GM18870 (cell line): ENCODE measurements at regions not wholly inside any gene's neighbourhood (a gene's known extent, or its start where the extent isn't known, plus 50 kb on each side); places are given as distances from the start of the nearest gene placed in this dataset.

ENCODE experiments used
- ATAC-seq: cut with Tn5 transposase; IDR thresholded peaks from one replicate; pipeline ENCODE4 v1.9.1; 2021; ENCODE audit warnings: moderate library complexity; ENCODE audit not compliant: unreplicated experiment

- no peak for ATAC-seq
Observed at GRCh38 chr9:116003397-116003796, 150.2 kb upstream of the PAPPA start.

DNA sequence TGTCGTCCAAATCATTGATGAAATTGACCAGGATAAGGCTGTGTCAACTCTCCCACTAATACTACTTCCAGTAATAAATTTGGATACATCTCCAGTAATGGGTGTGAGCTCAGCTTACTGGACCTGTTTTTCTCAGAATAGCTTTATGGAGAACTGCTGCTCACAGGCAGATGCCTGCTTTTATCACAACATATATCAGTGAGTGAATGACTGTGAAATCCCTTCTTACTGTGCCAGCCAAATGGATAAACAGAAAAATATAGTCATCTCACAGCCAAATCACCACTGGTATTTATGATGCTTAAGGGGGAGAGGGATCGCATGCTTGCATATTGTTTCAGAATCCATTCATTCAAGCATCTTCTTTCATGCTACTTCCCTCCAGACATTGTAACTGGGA, 148.4 kb upstream of the PAPPA start:
- no peak for ATAC-seq

GRCh38 chr9:116007824-116008223, 145.8 kb upstream of the PAPPA start:
- ATAC-seq: no peak

DNA sequence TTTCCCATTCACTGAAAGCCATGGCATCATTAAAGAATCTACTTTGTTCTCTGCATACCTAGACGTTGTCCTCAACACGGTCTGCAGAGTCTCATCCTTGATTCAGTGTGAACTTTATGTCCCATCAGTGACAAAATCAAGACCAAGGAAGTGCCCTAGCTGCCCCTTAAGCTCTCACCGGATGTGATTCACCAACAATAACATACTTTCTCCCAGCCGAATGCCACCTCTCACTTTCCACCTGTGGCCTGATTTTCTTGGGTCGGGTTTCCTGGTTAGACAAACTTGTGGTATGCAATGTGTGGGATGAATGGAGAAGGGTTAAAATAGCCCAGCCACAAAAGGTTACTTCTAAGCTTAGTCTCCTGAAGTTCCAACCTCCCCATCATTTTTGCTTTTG, 145.3 kb upstream of the PAPPA start:
- ATAC-seq: no peak

GRCh38 chr9:116009420-116009819, 144.2 kb upstream of the PAPPA start:
- ATAC-seq: no peak

DNA sequence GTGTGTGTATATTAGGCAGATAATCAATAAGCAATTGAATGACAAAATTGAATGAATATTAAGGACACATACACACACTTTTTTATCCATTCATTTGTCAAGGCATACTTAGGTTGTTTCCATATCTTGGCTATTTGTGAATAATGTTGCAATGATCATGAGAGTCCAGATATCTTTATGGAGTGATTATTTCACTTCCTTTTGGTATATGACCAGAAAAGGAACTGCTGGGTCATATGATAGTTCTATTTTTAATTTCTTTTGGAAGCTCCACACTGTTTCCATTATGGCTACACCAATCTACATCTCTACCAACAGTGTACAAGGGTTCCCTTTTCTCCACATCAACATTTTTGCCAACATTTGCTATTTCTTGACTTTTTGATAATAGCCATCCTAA, 137.7 kb upstream of the PAPPA start:
- no peak for ATAC-seq

DNA sequence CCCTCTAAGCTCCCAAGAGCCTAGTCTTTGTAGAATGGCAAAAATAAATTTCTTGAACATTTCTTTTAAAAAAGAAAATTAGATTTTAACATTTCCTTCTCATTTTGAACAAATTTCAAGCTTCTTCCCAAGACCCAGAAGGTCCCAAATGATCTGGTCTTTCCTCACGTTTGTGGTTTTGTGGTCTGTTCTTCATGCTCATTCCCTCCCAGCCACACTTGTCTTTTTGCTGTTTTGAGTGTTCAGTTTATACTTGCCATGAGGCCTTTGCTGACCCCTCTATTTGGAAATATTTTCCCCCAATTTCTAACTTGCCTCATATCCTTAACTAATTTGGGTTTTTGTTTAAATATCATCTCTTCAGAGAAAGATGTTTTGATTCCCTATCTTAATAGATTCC, 133.4 kb upstream of the PAPPA start:
- no peak for ATAC-seq

GRCh38 chr9:116020801-116021200, 132.8 kb upstream of the PAPPA start:
- no peak for ATAC-seq

DNA sequence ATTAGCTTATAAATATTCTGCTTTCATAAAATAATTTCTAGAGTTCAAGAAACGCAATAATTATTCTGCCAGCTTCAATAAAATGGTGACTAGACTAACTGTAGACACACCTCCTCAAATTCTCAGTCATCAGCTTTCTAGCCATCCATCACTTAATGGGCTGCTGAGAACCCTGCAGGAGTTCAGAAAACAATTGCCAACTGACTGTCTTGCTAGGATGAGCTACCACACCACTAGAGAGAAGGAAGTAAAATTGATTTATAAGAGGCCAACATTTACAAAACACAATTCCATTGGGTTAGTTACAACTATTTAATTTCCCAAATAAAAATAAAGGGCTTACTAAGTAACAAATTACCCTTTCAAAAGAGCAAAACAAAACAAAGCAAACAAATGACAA, 126.5 kb upstream of the PAPPA start:
- no peak for ATAC-seq

GRCh38 chr9:116027511-116027910, 126.1 kb upstream of the PAPPA start:
- no peak for ATAC-seq

DNA sequence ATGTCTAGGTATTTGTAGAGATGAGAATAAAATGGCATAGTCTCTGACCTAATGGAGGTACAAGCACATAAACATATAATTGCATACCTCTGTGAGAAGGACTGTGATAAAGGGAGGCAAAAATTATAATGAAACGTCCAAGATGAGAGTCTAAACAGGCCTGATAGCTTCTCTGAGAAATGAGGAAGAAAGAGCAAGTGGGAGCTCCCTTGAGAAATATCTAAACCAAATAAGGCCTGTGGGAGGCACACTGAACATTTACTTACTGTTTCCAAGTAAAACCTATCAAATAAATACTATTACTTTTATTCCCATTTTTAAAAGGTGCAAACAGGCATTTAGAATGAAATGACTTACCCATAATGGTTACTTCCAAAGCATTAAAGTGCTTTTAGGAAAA, 125.6 kb upstream of the PAPPA start:
- ATAC-seq: no peak

- ATAC-seq: no peak
Observed at GRCh38 chr9:116030517-116030916, 123.1 kb upstream of the PAPPA start.

DNA sequence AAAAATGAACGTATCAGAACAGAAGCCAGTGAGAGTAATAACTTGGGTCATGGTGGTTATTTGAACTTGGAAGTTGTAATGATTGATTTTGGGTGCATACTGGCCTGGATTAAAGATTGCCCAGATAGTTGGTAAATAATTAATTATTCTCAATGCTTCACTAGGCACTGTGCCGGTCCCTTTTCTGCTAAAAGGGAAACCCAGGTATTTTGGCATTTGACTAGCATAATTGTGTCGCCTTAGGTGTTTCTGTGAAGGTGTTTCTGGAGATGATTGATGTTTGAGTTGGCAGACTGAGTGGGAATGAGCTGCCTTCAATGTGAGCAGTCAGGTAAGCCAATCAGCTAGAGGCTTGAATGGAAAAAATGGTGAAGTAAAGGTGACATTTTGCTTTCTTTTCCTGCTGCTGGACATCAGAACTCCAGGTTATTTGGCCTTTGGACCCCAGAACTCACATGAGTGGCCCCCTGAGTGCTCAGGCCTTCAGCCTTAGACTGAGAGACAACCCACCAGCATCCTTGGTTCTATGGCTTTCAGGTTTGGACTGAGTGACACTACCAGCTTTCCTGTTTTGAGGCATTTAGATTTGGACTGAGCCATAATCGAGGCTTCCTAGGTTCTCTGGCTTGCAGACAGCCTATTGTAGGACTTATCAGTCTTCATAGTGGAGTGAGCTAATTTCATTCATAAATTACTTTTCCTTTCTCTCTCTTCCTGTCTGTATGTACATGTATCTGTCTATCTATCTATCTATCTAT, 120.7 kb upstream of the PAPPA start:
- ATAC-seq: no peak

GRCh38 chr9:116039312-116039711, 114.3 kb upstream of the PAPPA start:
- ATAC-seq: no peak

DNA sequence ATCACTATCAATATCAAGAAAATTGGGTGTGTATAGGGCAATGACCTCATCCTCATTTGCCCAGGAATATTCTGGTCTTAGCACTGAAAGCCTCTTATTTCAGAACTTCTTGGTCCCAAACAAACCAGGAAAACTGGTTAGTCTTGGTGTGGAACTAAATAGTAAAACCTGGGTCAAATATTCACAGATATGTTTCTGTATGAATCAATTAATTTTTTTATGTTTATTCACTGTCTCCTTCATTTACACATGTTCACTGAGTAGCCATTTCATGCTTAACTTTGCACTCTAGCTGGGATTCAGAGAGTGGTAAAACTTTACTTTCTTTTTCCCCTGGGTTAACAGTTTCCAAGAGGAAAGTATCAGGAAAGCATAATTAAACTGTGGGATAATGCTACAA, 113.7 kb upstream of the PAPPA start:
- no peak for ATAC-seq

- no peak for ATAC-seq
Observed at GRCh38 chr9:116042321-116042720, 111.3 kb upstream of the PAPPA start.

DNA sequence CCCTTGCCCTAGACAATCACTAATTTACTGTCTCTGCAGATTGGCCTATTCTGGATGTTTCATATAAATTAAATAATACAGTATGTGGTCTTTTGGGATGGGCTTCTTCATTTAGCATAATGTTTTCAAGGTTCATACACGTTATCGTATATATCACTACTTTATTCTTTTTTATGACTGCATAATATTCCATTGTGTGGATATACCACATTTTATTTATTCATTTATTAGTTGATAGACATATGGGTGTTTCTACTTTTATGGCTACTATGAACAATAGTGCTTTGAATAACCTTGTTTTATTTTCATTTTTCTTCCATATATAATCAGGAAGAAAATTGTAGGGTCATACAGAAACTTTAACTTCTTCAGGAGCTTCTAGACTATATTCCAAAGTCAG, 108.5 kb upstream of the PAPPA start:
- ATAC-seq: no peak

- no peak for ATAC-seq
Observed at GRCh38 chr9:116048081-116048480, 105.5 kb upstream of the PAPPA start.

- no peak for ATAC-seq
Observed at GRCh38 chr9:116049456-116049855, 104.1 kb upstream of the PAPPA start.

DNA sequence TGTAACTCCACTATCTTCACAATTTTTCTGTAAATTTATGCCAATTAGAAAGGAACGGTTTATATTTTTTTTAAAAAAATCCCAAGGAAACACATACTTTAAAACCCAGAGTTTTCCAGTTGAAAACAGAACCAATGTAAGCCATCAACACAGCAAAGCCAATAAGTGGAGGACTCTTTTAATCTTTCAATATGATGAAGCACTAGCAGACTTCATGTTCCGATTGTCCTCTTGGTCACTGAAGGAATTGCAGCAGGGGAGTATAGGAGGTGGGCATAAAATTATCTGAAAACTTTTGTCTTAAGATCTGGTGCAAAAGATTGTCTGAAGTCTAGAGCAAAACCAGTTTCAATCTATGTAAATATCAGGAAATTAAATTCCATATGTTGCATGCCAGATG, 102.1 kb upstream of the PAPPA start:
- no peak for ATAC-seq

GRCh38 chr9:116055536-116055935, 98.1 kb upstream of the PAPPA start:
- no peak for ATAC-seq

DNA sequence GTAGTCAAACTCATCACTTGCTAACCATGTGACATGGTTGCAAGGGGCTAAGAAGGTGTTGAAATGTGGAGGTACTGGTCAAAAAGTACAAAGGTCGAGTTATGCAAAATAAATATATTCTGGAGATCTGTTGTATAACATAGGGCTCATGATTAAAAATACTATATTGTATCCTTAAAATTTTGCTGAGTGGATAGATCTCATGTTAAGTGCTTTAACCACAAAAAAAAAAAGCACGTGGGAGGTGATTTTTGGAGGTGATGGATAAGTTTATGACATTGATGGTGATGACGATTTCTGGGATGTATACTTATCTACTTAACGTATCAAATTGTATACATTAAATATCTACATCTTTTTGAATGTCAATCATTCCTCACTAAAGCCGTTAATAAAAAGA, 96.2 kb upstream of the PAPPA start:
- ATAC-seq: no peak

DNA sequence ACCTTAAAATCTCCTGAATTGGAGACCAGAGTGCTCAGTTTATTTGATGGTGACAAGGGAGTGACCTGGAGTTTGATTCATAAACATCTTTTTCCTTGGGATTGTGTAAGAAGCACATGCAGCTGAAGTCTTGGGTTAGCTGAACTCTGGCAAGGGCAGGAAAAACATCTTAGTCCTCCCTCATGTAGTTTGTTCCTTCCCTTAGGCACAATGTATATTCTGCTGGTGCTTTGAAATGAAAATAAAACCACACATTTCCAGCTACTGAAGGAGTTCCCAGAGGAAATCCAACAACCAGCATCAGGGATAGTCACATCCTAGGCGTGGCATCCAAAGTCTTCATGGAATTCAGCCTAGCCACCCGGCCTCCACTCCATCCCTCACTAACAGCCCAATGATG, 95.2 kb upstream of the PAPPA start:
- ATAC-seq: no peak
